KOPT-K1 (cell line): ENCODE measurements at regions not wholly inside any gene's neighbourhood (a gene's known extent, or its start where the extent isn't known, plus 50 kb on each side); places are given as distances from the start of the nearest gene placed in this dataset.
"Not testable (repeated sequence)": the region's sequence is repeated elsewhere in the genome, so short reads cannot be mapped to it uniquely, and the experiment has no call there.

Experiments used
- H3K27ac ChIP-seq: fragments of 200-600 bp; sonication (generic); 2 replicates; pipeline ENCODE4 v1.5.1; 2016; ENCODE audit warnings: antibody characterized with exemption, mild to moderate bottlenecking, low read depth, low read length; ENCODE audit not compliant: poor library complexity, severe bottlenecking
- H3K36me3 ChIP-seq: fragments of 200-600 bp; sonication (generic); 2 replicates; pipeline ENCODE4 v1.5.1; 2017; ENCODE audit warnings: antibody characterized with exemption, mild to moderate bottlenecking, low read length, moderate library complexity; ENCODE audit not compliant: insufficient read depth
- H3K9me3 ChIP-seq: fragments of 200-600 bp; sonication (generic); 2 replicates; pipeline ENCODE4 v1.5.1; 2017; ENCODE audit warnings: antibody characterized with exemption, low read length, mild to moderate bottlenecking; ENCODE audit not compliant: insufficient read depth, poor library complexity, severe bottlenecking

- no peak overlapping the region for H3K27ac ChIP-seq
- H3K9me3 ChIP-seq = no peaks in the 10 kb centered on the region
- H3K36me3 ChIP-seq = no peaks in the 10 kb centered on the region
Observed at GRCh38 chr17:27082023-27082774, 211.7 kb upstream of the WSB1 start.

GRCh38 chr17:27082775-27083154, 211.1 kb upstream of the WSB1 start:
- H3K27ac ChIP-seq = no peak overlapping the region
- no peaks in the 10 kb centered on the region for H3K36me3 ChIP-seq
- no peaks in the 10 kb centered on the region for H3K9me3 ChIP-seq

GRCh38 chr17:27083408-27084185, 210.3 kb upstream of the WSB1 start:
- Histone ChIP-seq H3K27ac (no peak overlapping the region), H3K9me3 (no peaks in the 10 kb centered on the region), H3K36me3 (no peaks in the 10 kb centered on the region)

- Histone ChIP-seq H3K27ac (no peak overlapping the region), H3K36me3 (no peaks in the 10 kb centered on the region), H3K9me3 (no peaks in the 10 kb centered on the region)
Observed at GRCh38 chr17:27085517-27085916, 208.4 kb upstream of the WSB1 start.

- no peak overlapping the region for H3K27ac ChIP-seq
- no peaks in the 10 kb centered on the region for H3K36me3 ChIP-seq
- H3K9me3 ChIP-seq = no peaks in the 10 kb centered on the region
Observed at GRCh38 chr17:27086526-27086925, 207.4 kb upstream of the WSB1 start.

DNA sequence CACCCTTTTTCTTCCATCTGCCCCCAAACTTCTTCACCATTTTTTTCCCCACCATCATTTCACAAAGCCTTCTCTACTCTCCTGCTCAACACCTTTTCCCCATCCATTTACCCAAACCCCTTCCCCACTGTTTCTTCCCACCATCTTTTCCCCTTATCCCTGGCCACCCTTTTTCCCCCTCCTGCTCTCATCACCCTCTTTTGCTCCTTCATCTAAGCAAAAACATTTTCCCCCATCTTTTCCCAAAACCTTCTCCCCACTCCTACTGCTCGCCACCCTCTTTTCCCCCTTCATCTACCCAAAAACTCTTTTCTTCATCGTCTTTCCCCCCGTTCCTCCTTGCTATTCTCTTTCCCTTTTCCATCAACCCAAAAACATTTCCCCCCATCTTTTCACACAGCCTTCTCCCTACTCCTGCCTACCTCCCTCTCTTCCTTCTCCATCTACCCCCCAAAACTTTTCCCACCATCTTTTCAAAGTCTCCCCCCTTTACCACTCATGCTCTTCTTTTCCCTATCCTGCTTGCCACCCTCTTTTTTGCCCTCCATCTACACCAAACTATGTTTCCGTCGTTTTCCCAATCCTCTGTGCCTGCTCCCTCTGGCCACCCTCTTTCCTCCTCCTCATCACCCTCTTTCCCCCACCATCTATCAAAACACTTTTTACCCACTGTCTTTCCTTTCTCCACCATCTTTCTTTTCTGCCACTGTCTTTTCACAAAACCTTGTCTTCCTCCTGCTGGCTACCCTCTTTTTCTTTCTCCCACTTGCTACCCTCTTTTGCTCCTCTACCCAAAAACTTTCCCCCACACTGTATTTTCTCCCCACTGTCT, 205.8 kb upstream of the WSB1 start:
- no peak overlapping the region for H3K27ac ChIP-seq
- no peaks in the 10 kb centered on the region for H3K9me3 ChIP-seq
- no peaks in the 10 kb centered on the region for H3K36me3 ChIP-seq

GRCh38 chr17:27088767-27089078, 205.2 kb upstream of the WSB1 start:
- H3K27ac ChIP-seq = no peak overlapping the region

DNA sequence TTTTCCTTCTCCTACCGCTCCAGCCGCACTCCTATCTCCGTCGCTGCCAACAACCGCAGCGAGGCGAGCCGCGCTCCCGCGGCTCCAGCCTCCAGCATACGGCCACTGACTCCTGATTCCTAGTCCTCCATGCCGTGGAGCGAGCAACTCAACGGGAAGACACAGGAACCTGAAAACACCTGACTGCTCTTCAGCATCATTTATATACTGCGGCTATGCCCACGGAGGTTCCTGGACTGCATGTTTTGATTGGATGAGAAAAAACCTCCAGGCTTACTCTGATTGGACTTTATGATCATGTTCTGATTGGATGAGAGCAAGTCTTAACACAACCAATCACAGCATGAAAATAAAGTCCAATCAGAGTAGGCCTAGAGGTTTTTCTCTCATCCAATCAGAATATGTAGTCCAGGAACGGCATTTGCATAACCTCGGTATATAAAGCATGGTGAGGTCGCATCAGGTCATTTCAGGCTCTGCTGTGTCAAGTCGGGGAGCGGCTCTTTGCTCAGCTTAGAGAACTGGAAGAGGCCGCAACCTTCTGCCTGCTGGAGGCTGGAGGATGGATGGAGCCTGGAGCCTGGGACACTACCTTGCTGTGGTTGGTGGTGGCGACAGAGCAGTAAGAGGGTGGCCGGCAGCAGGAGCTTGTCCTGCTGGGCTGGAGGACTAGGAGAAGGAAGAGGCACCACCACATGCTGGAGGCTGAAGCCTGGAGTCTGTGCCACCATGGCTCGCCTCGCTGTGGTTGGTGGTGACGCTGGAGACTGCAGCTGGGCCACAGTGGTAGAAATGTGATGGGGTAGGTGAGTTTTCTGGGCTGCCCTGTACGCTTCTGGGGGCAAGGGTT, 204.6 kb upstream of the WSB1 start:
- not testable (repeated sequence) for H3K36me3 ChIP-seq, H3K9me3 ChIP-seq, H3K27ac ChIP-seq

More at GRCh38 chr17:27088767-27089078, 205.2 kb upstream of the WSB1 start:
- Histone ChIP-seq H3K36me3 (no peaks in the 10 kb centered on the region), H3K9me3 (no peaks in the 10 kb centered on the region)

GRCh38 chr17:27089929-27090247, 204.0 kb upstream of the WSB1 start:
- Histone ChIP-seq H3K9me3 (no peaks in the 10 kb centered on the region), H3K27ac (no peak overlapping the region), H3K36me3 (no peaks in the 10 kb centered on the region)

DNA sequence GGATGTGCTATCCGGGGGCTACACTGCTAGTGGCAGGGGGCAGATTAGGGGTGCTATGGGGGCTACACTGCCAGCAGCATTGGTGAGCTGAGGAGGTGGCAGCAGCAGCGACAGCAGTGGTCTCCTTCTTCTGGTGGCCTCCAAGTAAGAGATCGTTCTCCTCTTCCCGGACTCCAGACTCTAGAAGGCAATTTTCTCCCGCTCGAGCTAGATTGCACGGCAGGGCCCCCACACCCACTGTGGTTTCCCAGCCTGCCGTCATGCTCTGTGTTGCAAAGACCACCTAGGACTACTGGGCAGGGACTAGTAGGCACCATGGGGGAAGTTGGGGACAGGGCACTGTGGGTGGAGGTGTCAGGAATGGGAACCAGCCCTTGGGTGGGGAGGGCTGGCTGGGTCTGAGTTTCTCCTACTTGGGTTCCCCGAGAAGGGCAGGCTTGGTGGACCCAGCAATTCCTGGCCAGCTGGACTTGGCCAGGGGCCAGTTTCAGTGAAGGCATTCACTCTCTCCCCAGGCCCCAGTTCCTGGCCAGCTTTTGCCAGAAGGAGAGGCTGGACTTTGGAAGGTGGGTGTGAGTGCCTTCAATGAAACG, 203.4 kb upstream of the WSB1 start:
- not testable (repeated sequence) for H3K27ac ChIP-seq, H3K9me3 ChIP-seq, H3K36me3 ChIP-seq

- no peaks in the 10 kb centered on the region for H3K9me3 ChIP-seq
- H3K36me3 ChIP-seq = no peaks in the 10 kb centered on the region
- no peak overlapping the region for H3K27ac ChIP-seq
Observed at GRCh38 chr17:27091043-27091497, 202.8 kb upstream of the WSB1 start.

DNA sequence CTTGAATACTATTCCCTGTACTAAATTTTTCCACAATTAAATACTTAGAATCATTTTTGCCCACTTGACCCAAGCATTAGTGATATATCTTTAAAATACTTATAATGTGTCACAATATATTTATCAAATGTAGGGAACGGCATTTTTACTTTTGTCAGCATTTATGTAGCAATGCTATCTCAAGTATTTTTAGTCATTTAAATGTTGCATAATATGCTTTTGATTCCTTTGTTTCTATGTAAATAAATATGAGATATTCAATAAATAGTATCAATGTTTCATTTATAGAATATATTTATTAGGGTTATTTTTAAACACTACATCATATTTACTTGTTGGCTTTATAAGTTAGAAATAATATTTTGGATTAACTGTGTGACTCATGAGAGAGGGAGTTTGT, 199.7 kb upstream of the WSB1 start:
- not testable (repeated sequence) for H3K9me3 ChIP-seq, H3K27ac ChIP-seq, H3K36me3 ChIP-seq

DNA sequence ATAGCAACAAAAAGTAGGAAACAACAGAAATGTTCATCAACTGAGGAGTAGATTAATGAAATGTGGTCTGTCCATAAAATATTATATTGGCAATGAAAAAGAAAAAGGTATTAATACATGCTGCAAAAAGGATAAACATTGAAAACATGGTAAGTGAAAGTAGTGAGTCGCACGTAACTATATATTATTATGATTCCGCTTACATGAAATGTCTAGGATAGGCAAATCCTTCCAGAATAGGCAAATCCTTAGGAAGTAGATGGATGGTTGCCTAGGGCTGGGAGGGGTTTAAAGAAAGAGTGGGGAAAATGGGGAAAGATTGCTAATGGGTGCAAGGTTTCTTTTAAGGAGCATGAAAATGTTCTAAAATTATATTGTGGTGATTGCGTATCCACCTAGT, 198.1 kb upstream of the WSB1 start:
- not testable (repeated sequence) for H3K9me3 ChIP-seq, H3K27ac ChIP-seq, H3K36me3 ChIP-seq

GRCh38 chr17:27099266-27099665, 194.6 kb upstream of the WSB1 start:
- not testable (repeated sequence) for H3K36me3 ChIP-seq, H3K9me3 ChIP-seq, H3K27ac ChIP-seq
